OCI-LY1 (cell line): ENCODE measurements at regions not wholly inside any gene's neighbourhood (a gene's known extent, or its start where the extent isn't known, plus 50 kb on each side); places are given as distances from the start of the nearest gene placed in this dataset.

Experiments used
- EZH2 ChIP-seq: fragments of 200-600 bp; sonication (generic), shearing (Covaris generic); IDR thresholded peaks from 2 replicates; pipeline ENCODE4 v1.8.0; 2017; ENCODE audit warnings: borderline replicate concordance, mixed run types, mild to moderate bottlenecking, antibody characterized with exemption, low read length, moderate library complexity, mixed read lengths
- TF ChIP-seq, protein P1 (sequence below): fragments of 200-600 bp; sonication (generic), shearing (Covaris generic); IDR thresholded peaks from 2 replicates; pipeline ENCODE4 v1.5.1; 2017; ENCODE audit warnings: mild to moderate bottlenecking, antibody characterized with exemption, low read length, moderate library complexity, mixed read lengths

DNA sequence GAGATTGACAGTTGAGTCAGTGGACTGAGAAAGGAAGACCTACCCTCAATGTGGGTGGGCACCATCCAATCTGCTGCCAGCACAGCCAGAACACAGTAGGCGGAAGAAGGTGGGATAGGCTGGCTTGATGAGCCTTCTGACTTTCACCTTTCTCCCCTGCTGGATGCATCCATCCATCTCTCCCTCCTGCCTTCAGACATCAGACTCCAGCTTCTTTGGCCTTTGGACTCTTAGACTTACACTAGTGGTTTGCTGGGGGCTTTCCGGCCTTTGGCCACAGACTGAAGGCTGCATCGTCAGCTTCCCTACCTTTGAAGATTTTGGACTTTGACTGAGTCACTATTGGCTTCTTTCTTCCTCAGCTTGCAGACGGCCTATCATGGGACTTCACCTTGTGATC, 456.5 kb upstream of the MIS18BP1 start:
- TF ChIP-seq, protein P1, sequence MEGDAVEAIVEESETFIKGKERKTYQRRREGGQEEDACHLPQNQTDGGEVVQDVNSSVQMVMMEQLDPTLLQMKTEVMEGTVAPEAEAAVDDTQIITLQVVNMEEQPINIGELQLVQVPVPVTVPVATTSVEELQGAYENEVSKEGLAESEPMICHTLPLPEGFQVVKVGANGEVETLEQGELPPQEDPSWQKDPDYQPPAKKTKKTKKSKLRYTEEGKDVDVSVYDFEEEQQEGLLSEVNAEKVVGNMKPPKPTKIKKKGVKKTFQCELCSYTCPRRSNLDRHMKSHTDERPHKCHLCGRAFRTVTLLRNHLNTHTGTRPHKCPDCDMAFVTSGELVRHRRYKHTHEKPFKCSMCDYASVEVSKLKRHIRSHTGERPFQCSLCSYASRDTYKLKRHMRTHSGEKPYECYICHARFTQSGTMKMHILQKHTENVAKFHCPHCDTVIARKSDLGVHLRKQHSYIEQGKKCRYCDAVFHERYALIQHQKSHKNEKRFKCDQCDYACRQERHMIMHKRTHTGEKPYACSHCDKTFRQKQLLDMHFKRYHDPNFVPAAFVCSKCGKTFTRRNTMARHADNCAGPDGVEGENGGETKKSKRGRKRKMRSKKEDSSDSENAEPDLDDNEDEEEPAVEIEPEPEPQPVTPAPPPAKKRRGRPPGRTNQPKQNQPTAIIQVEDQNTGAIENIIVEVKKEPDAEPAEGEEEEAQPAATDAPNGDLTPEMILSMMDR = no peak
- no peak for TF ChIP-seq EZH2
